Activated CD8-positive, alpha-beta T cell treated with anti-CD3 and anti-CD28 coated beads for 36 hours (primary cell): ENCODE measurements at regions not wholly inside any gene's neighbourhood (a gene's known extent, or its start where the extent isn't known, plus 50 kb on each side); places are given as distances from the start of the nearest gene placed in this dataset.

ENCODE experiments used
- ATAC-seq: fragments of 200-7000 bp; cut with Tn5 transposase; one replicate; pipeline ENCODE4 v1.10.0; 2021; ENCODE audit warnings: mild to moderate bottlenecking, moderate library complexity
- CTCF ChIA-PET: fragments of 350-600 bp; sonication (Branson Sonifier 250); formaldehyde crosslinking; loops from one replicate; lab custom pipeline; 2021; ENCODE audit warnings: antibody characterized with exemption; lab: Charles Lee
- POLR2A ChIA-PET: fragments of 350-600 bp; sonication (Branson Sonifier 250); formaldehyde crosslinking; loops from one replicate; lab custom pipeline; 2021; ENCODE audit warnings: antibody characterized with exemption; lab: Charles Lee
- DNase-seq: peaks from one replicate; pipeline ENCODE4 v3.0.0-alpha.2; 2020
- H3K27ac Mint-ChIP-seq: one replicate; pipeline ENCODE4 v1.8.0; 2021; ENCODE audit warnings: mild to moderate bottlenecking, mixed read lengths
- H3K27me3 Mint-ChIP-seq: one replicate; pipeline ENCODE4 v1.8.0; 2021; ENCODE audit warnings: mixed read lengths
- H3K36me3 Mint-ChIP-seq: one replicate; pipeline ENCODE4 v1.8.0; 2021; ENCODE audit warnings: low read depth, mixed read lengths
- H3K4me1 Mint-ChIP-seq: one replicate; pipeline ENCODE4 v1.8.0; 2021; ENCODE audit warnings: low read depth, mixed read lengths
- H3K4me3 Mint-ChIP-seq: one replicate; pipeline ENCODE4 v1.8.0; 2021; ENCODE audit warnings: mild to moderate bottlenecking, moderate library complexity, mixed read lengths
- H3K9me3 Mint-ChIP-seq: one replicate; pipeline ENCODE4 v1.8.0; 2021; ENCODE audit warnings: mixed read lengths
- CTCF ChIP-seq: fragments of 200-600 bp; IDR thresholded peaks from one replicate; pipeline ENCODE4 v1.8.0; 2022; ENCODE audit warnings: antibody characterized with exemption, mild to moderate bottlenecking
- intact Hi-C: fragments of 100-400 bp; cut with micrococcal nuclease; formaldehyde crosslinking; loops from one replicate; pipeline ENCODE4 v1.10.0; 2022

- H3K27me3 Mint-ChIP-seq = no peaks in the 10 kb centered on the region
- ATAC-seq (no peak), DNase-seq (no peak)
- peaks cover 7% of the 10 kb centered on the region for H3K4me1 Mint-ChIP-seq
- H3K36me3 Mint-ChIP-seq = no peaks in the 10 kb centered on the region
- no peak overlapping the region for H3K27ac Mint-ChIP-seq
- intact Hi-C loops = no loop called here
- POLR2A ChIA-PET = no interaction called here
- CTCF ChIA-PET = no interaction called here
- no peak for TF ChIP-seq CTCF
- H3K9me3 Mint-ChIP-seq = peaks cover 2% of the 10 kb centered on the region
- H3K4me3 Mint-ChIP-seq = no peak overlapping the region
Observed at GRCh38 chr21:14757533-14758327, 211.6 kb upstream of the SAMSN1 start.

- intact Hi-C loops = no loop called here
- Mint-ChIP-seq H3K27me3 (peaks cover under 1% of the 10 kb centered on the region), H3K27ac (no peak overlapping the region), H3K4me3 (no peak overlapping the region), H3K36me3 (no peaks in the 10 kb centered on the region), H3K9me3 (peaks cover 2% of the 10 kb centered on the region), H3K4me1 (no peaks in the 10 kb centered on the region)
- ChIA-PET CTCF (no interaction called here), POLR2A (no interaction called here)
- TF ChIP-seq CTCF = no peak
- no peak for DNase-seq
- ATAC-seq = no peak
Observed at GRCh38 chr21:14755086-14755485, 209.0 kb upstream of the SAMSN1 start.

GRCh38 chr21:14754682-14755081 lies 208.6 kb upstream of the SAMSN1 start:
- DNase-seq = no peak
- intact Hi-C loops = no loop called here
- Mint-ChIP-seq H3K36me3 (no peaks in the 10 kb centered on the region), H3K4me1 (no peaks in the 10 kb centered on the region), H3K27me3 (peaks cover 2% of the 10 kb centered on the region), H3K27ac (no peak overlapping the region), H3K9me3 (peaks cover 2% of the 10 kb centered on the region), H3K4me3 (no peak overlapping the region)
- CTCF ChIA-PET = no interaction called here
- no peak for ATAC-seq
- no peak for TF ChIP-seq CTCF
- POLR2A ChIA-PET = no interaction called here

- ATAC-seq (no peak), DNase-seq (no peak)
- H3K36me3 Mint-ChIP-seq = no peaks in the 10 kb centered on the region
- peaks cover 2% of the 10 kb centered on the region for H3K27me3 Mint-ChIP-seq
- ChIA-PET POLR2A (no interaction called here), CTCF (interaction anchor here (1.1 kb wide), 1 partner anchor 9 kb away, joined by 4 read pairs; no protein-coding TSS in a partner anchor)
- TF ChIP-seq CTCF = no peak
- H3K4me1 Mint-ChIP-seq = no peaks in the 10 kb centered on the region
- H3K9me3 Mint-ChIP-seq = peaks cover 2% of the 10 kb centered on the region
- H3K4me3 Mint-ChIP-seq = no peak overlapping the region
- H3K27ac Mint-ChIP-seq = no peak overlapping the region
- intact Hi-C loops = no loop called here
Observed at GRCh38 chr21:14754259-14754604, 208.1 kb upstream of the SAMSN1 start.

GRCh38 chr21:14753466-14754258 lies 207.5 kb upstream of the SAMSN1 start:
- CTCF ChIA-PET = interaction anchor here (1.1 kb wide), 1 partner anchor 9 kb away, joined by 4 read pairs; no protein-coding TSS in a partner anchor
- intact Hi-C loops = no loop called here
- H3K27me3 Mint-ChIP-seq = peaks cover 6% of the 10 kb centered on the region

More at GRCh38 chr21:14753466-14754258, 207.5 kb upstream of the SAMSN1 start:
- H3K27ac Mint-ChIP-seq = no peak overlapping the region
- POLR2A ChIA-PET = no interaction called here
- no peak overlapping the region for H3K4me3 Mint-ChIP-seq
- peak; percentile 37 for ATAC-seq
- TF ChIP-seq CTCF = no peak
- H3K36me3 Mint-ChIP-seq = no peaks in the 10 kb centered on the region
- DNase-seq = peak; percentile 14
- no peaks in the 10 kb centered on the region for H3K4me1 Mint-ChIP-seq
- H3K9me3 Mint-ChIP-seq = no peaks in the 10 kb centered on the region
